Stimulated activated CD8-positive, alpha-beta memory T cell treated with anti-CD3 and anti-CD28 coated beads, Interleukin-4, amount 100 ng/mL, for 48 hours (primary cell): ENCODE measurements at regions not wholly inside any gene's neighbourhood (a gene's known extent, or its start where the extent isn't known, plus 50 kb on each side); places are given as distances from the start of the nearest gene placed in this dataset.
"Not testable (repeated sequence)": the region's sequence is repeated elsewhere in the genome, so short reads cannot be mapped to it uniquely, and the experiment has no call there.

Source experiments
- DNase-seq: peaks from one replicate; pipeline ENCODE4 v3.0.0-alpha.2; 2020

DNA sequence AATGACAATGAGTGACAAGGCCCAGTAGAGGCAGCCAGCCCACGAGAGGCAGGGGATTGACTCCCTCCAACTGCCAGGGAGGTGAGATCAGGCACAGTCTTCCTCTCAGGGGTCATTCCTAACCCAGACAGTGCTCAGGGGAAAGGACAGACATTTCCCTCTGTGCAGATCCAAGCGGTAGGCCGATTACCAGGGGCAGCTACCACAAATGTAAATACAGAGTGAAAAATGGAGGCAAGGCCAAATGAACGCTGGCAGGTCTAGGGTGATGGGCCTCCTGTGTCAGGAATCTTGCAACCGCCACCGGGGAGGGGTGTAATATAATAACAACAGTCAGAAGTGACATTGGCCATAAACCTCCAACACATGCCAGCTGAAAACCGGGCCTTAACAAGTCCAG lies 881.4 kb downstream of the UQCRFS1 start:
- no peak for DNase-seq

DNA sequence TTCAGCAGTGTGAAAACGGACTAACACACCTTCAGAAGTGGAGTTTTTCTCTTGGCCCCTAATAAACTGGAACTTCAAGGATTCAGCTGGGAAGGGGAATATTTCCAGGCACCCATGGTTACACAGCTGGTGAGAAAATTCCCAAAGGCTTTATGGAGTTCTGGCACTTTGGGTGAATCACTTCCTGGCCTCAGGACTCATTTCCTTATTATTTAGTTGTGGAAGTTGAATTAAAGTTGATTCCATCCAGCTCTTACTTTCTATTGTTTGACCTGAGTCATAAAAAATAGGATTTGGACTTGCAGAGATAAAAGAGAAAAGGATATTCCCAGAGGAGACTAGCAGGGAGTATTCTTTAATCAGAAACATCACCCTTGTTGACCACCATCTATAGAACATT lies 882.1 kb downstream of the UQCRFS1 start:
- DNase-seq, result no peak

DNA sequence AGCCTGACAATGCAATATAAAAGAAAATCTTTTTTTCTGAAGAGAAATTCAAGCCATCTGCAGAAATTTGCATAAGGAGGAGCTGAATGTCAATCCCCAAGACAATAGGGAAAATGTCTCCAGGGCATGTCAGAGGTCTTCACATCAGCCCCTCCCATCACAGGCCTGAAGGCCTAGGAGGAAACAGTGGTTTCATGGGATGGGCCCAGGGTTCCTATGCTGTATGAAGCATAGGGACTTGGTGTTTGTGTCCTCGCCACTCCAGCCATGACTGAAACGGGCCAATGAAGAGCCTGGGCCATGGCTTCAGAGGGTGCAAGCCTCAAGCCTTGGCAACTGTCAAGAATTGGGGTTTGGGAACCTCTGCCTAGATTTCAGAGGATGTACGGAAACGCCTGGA lies 883.5 kb downstream of the UQCRFS1 start:
- DNase-seq, result no peak

DNA sequence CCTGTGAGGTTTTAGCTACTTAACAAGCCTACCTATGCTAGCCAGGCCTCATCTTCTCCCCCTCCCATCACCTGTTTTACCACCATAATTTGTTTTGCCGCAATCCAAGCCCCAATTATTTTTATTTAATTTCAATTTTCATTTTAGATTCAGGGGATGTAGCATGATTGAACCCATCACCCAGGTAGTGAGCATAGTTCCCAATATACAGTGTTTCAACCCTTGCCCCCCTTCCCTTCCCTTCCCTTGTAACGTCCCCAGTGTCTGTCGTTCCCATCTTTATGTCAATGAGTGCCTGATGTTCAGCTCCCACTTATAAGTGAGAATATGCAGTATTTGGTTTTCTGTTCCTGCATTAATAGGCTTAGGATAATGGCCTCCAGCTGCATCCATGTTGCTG lies 885.0 kb downstream of the UQCRFS1 start:
- DNase-seq, result no peak

DNA sequence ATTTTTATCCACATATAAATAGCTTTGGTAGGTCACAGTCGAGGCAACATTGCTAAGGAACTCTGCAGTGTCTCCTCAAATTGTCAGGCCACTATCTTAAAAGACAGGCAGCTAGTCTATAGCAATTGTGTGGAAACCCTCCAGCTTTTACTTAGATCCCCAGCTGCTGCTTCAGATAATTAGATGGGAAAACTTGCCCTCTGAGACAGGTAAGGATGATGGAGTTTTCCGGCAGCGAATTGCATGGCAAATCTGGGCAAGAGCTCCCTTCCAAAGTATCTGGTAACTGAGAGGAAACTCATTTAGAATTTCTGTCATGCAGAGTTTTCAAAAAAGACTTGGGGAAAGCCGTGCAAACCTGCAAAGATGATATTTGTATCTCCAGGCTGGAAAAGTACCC lies 886.2 kb downstream of the UQCRFS1 start:
- DNase-seq, result no peak

DNA sequence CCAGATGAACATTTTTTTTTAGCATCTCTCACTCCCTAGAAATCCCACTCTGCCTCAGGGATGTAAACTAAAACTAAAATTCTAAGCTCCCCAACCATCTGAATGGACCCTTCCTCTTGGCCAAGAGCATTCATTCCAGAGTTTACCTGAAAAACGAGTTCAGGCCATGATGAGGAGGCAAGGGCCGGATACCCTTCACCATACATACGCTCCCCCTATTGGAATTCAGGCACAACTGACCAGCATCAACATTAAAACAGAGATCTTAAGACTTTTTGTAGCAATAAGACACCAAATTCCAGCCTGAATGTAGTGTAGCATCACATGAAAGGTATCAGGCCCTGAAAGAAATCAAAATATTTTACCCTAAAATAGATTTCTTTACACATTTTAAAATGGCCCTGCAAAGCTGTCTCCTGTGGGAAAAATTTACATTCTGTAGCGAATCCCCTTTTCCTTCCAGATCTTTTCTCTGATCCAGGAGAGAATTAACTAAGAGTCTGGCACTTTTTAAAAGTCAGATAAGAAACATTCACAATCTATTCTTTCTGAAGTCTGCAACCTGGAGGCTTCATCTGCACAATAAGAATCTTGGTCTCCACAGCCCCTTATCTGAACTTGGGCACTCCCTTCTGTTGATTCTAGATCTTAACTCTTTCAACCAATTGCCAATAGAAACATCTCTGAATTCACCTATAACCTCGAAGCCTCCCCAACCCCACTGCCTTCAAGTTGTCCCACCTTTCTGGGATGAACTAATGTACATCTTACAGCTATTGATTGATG lies 888.5 kb downstream of the UQCRFS1 start:
- DNase-seq, result no peak

DNA sequence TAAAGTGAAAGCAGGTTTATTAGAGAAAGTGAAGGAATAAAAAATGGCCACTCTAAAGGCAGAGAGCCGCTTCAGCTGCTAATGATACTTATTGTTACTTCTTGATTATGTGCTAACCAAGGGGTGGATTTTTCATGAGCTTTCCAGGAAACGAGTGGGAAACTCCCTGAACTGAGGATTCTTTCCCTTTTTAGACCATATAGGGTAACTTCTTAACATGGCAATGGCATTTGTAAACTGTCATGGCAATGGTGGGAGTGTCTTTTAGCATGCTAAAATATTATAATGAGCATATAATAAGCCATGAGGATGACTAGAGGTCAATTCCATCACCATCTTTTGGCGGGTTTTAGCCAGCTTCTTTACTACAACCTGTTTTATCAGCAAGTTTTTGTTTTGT lies 890.0 kb downstream of the UQCRFS1 start:
- no peak for DNase-seq

DNA sequence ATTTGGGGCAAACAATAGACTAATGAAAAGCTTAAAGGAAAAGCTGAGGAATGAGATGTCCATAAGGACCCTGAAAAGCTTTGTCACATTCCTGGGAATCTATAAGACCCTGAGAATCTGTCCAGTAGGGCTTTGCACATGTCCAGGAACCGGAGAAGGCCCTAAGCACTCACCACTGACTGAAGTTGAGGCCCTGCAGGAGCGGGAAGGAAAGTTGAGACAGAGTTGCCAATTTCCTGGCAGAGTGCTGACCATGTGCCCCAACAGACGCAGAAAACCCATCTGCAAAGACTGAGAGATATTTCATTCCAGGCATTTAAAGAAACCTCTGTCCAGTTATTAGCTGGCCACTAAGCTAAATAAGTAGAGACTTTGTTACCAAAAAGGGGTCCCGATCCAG lies 890.5 kb downstream of the UQCRFS1 start:
- no peak for DNase-seq

DNA sequence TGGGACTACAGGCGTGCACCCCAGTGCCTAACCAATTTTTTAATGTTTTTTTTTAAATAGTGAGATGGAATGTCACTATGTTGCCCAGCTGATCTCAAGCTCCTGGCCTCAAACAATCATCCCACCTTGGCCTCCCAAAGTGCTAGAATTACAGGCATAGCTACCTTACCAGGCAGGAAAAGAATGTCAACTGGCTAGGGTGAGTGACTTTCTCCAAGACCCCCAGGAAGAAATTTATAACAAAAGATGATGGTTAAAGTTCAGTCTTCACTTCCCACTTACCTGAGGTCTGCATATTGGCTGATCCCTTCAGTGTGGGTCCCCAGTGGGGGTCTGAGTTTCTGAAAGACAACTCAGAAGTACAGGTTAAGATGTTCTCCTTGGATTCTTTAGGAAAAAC lies 893.0 kb downstream of the UQCRFS1 start:
- no peak for DNase-seq

DNA sequence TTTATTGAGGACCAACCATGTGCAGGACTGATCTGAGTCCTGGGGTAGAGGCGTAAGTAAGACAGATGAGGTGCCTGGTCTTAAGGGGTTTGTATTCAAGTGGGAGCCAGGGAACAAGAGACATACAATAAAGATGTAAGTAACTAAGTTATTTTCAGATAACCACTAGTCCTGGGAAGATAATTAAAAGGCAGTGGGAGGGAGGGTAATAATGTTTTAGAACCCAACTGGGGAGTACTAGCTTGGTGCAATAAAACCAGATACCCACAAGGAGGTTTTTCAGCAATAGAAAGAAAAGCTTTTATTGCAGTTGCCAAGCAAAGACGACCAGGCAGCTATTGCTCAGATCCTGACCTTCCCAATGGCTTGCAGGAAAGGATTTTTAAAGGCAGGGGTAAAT lies 893.7 kb downstream of the UQCRFS1 start:
- no peak for DNase-seq

DNA sequence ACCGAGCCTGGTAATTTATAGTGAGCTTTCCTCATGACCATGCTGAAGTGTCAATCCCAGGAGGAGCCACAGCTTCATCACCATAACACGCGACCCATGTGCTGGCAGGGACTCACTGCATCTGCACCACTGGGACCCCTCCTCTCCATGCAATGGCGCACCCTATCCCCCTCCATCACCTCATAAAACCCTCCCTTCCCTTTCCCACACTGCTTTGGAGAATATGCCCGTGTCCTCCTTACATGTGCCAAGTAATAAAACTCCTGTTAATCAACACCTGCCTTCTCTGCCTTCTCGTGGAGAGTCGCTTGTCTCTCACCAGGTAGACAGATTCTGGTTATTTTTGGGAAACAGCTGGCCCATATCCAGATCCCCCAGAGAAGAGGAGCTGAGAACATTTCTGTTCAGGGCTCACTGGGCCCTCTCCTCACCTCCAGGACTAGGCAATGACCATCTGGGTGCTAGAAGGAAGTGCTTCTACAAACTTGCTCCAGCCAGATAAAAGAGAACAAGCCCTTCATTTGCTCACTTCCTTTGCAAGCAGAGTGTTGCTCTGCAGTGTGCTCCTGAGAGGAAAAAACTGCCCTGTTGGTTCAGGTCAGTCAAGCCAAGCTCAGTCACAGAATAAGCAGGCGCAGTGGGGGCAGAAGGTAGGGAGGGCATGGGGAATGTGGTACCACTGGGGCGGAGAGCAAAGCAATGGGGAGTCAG lies 894.3 kb downstream of the UQCRFS1 start:
- no peak for DNase-seq

DNA sequence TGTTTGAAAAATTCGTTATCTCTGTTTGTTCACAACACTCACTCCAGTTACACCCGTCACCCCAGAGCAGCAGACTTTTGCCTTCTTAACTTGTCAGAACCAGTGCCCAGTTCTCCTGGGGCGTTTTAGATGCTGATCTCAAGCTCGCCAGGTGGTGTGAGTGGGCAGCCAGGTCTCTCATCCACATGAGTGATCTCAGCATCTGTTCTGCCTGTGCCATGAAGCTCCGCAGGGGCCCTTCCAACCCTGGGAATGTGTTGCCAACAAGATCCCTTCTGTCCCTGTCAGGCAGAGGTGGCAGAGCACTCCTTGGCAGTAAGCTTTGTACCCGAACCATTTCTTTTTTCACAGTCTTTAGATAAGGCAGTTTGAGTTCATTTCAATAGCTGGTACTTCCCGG lies 896.5 kb downstream of the UQCRFS1 start:
- DNase-seq, result no peak

DNA sequence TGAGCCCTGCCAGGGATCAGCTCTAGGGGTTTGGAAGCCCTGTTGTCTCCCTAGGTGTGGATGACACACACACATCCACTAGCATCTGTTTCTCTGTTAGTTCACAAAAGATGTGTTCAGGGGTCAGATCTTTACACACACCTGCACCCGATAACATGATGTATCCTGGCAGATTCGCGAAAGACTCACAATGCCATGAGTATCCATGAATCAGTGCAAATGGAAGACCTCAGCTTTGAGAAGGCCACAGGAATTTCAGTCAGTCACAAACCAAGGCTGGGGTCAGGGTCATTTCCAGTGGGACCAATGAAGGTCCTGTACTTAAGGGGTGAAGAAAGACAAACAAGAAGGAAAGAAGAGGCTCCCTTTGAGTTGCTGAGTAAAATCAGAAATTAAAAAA lies 898.2 kb downstream of the UQCRFS1 start:
- no peak for DNase-seq

DNA sequence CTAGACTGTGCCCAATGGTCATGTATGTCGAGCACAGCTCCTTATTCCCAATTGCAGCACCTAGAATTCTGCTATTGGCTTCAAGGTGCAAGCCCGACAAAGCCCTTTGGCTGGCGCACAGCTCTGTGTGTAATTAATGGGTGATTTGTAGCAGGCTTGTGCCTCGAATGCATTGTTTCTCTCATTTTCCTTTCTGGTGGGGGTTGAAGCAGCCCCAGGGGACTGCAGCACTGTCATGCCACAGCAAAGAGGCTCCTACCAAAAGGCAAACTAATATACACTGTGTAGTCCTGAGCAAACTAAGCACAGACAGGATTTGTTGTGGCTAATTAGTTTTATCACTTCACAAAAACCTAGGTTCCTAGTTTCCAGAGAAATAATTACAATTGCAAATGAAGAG lies 898.7 kb downstream of the UQCRFS1 start:
- no peak for DNase-seq

DNA sequence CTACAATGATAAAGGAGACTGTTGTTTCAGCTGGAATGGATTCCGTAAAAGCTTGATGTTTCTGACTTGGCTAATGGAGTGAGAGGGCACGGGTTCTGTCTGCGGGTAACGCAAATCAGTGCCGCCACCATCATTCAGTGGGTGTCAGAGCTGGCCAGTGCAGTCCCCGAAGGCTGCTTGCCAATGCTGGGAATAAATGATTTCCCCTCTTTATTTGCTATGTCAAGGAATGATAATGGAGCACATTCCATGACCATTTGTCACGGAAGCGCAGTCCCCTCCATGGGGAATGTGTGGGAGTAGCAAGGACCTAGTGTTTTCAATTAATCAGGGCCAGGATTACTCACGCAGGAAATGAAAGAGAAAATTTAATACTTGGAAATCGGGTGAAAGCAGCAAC lies 899.3 kb downstream of the UQCRFS1 start:
- no peak for DNase-seq

DNA sequence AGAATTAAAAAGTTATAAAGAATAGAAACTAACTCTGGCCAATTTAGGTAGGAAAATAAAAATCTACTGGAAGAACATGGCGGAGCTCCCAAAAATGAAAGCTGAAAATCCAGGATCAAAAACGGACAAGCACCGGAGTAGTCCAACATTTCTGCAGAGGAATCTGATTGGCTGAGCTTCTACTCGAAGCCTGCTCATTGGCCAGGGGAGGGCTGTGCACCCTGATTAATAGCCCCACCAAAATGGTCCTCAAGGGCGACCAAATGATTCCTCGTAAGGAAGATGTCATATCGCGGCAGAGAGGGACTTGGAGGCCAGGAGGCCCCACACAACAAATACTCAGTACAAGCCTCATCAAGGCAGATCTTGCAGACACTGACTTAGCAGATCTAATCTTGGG lies 900.7 kb downstream of the UQCRFS1 start:
- DNase-seq, result no peak

DNA sequence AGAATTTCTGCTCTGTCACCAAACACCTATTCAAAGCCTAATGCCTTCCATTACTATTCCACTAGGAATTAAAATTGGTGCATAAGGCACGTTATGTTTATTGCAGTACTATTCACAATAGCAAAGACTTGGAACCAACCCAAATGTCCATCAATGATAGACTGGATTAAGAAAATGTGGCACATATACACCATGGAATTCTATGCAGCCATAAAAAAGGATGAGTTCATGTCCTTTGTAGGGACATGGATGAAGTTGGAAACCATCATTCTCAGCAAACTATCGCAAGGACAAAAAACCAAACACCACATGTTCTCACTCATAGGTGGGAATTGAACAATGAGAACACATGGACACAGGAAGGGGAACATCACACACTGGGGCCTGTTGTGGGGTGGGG lies 902.1 kb downstream of the UQCRFS1 start:
- not testable (repeated sequence) for DNase-seq

DNA sequence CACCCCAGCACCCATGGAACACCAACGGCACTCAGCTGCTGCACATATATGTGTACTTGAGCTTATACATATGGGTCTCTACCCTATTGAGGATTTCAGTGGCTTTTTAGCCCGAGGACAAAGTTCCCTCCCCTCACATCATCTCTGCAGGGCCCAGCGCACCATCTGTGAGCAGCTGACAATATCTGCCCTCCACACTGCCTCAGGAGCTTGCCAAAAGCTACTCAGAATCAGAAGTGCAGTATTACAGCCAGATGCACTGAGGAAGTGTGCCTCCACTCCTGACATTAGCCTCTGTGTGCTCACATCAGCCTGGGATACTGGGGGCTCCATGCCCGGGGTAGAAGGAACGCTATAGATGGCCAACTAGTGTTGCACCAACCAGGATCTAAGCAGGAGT lies 903.9 kb downstream of the UQCRFS1 start:
- DNase-seq, result no peak

DNA sequence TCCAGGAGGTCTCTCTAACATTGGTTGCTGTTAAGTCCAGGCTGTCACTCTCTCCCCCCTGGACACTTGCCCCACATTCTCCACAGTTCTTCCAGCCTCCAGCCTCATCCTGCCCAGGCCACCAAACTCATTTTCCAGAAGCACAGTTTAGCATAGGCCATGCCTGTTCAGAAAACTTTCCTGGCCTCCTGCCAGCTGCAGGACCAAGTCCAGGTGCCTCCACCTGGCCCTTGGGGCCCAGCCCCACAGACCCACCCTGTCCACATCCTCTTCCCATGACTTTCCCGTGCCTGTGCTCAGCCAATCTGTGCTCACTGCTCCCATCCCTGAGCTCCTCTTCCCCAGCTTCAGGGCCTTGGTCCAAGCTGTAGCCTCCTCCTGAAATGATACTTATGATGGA lies 905.0 kb downstream of the UQCRFS1 start:
- no peak for DNase-seq

DNA sequence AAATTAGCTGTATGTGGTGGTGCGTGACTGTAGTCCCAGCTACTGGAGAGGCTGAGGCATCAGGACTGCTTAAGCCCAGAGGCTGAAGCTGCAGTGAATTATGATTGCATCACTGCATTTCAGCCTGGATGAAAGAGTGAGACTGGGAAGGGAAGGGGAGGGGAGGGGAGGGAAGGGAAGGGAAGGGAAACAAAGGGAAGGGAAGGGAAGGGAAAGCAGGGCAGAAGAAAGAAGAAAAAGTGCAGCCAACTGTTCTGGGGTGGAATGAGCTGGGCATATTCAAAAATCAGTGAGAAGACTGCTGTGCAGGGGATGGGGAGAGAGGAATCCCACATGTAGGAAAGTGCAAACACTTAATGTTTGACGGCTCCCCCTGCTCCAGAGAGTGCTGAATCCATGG lies 905.5 kb downstream of the UQCRFS1 start:
- no peak for DNase-seq

DNA sequence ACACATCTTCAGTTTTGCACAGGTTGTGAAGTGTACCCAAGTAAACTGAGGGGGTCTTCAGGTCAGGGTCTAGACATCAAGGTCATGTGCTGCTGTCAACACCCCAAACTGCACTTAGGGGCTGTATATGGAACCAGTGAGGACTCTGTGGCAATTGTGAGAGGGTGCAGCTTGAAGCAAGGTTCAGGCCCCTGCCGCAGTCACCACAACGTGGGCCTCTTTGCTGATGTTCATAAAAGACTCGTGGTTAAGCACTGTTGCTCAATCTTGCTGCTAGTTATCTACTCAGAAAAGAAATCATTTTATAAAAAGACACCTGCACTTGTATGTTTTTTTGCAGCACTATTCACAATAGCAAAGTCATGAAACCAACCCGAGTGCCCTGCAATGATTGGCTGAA lies 907.4 kb downstream of the UQCRFS1 start:
- DNase-seq, result no peak

DNA sequence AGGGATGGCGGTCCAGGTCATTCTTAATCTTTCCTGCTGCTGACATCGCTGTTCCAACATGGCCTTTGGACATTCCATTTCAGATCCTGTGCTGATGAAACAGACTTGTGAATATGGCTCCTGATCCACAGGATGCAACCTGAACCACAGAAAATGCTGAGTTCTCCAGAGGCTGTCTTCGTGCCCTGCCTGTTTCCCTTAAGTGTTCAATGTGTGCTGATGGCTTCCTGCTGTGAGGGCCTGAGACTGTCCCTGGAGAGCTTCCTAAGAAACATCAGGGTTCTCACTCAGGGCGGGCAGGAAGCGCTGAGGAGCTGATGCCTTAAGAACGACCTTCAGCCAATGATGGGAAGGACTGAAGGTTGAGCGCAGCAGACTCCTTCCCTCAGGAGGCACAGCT lies 909.4 kb downstream of the UQCRFS1 start:
- DNase-seq, result no peak

DNA sequence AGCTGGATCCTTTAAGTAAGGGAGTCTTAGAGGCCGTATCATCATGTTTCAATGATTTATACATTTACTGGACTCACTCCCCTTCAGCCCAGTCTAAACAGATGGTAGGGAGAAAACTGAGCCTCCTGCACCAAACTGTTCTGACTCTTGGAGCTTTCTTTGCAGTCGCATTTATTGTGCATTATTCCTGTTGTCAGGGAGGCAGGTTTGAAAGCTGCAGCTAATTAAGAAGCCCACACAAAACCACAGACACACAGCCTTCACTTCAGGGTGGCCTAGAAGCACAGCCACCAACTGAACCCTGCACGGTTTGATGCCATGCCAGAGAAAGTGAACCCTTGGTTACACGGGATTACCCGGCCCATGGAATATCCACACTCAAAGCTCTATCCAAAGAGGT lies 911.0 kb downstream of the UQCRFS1 start:
- DNase-seq, result no peak

DNA sequence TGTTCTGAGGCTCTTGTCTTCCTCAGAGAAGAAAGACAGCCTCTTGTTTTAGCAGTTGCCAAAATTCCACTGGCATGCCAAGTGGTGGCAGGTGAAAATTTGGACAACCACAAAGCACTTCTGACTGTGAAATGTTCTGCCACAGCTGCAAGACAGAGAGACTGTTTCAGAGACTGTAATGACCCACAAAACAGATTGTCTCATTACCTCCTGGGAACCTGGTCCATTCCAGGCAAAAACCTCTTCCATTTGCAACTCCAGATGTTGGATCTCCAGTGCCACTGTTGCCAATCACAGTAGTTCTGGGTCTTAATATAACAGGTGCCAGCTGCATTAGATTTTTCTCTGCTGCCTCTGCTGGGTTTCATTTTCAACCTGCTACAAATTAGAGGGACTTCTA lies 911.5 kb downstream of the UQCRFS1 start:
- no peak for DNase-seq

DNA sequence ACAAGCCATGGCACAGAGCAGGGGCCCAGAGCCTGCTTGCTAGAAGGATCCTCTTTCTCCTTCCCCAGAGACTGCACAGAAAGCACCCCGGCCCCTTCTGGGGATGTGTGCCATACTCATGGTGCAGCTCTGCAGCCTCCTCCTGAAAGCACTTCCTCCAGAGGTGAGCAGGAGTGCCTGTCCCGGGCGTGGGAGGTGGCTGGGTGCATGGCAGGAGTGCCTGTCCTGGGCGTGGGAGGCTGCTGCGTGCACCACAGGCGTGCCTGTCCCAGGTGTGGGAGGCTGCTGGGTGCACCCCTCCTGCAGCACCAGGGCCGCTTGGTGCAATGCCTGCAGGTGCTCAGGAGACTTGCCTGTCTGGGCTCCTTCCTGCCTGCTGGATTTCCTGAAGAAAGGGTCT lies 913.3 kb downstream of the UQCRFS1 start:
- DNase-seq, result no peak
